HG03469 (cell line): ENCODE measurements at regions not wholly inside any gene's neighbourhood (a gene's known extent, or its start where the extent isn't known, plus 50 kb on each side); places are given as distances from the start of the nearest gene placed in this dataset.
"Not testable (repeated sequence)": the region's sequence is repeated elsewhere in the genome, so short reads cannot be mapped to it uniquely, and the experiment has no call there.

Experiments used
- ATAC-seq: cut with Tn5 transposase; IDR thresholded peaks from one replicate; pipeline ENCODE4 v1.9.1; 2021; ENCODE audit warnings: mild to moderate bottlenecking, moderate library complexity, moderate number of reproducible peaks; ENCODE audit not compliant: unreplicated experiment

DNA sequence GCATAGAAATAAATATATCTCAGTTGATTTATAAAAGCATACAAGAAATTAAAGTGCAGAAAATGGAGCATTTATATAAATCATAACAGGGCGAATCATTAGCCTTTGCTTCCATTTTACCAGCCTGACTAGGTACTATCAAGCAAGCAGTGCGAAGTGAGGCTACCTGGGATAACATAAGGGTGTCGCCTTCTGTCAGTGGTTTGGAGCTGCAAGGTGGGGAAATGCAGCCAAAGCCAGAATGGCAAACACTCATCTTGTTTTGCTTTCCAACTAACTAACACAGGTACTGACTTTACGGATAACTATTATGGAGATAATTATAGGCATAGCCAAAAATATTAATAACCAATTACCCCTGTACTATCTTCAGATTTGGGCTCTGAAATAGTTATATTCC lies 1459.8 kb downstream of the RAPGEF2 start:
- no peak for ATAC-seq

DNA sequence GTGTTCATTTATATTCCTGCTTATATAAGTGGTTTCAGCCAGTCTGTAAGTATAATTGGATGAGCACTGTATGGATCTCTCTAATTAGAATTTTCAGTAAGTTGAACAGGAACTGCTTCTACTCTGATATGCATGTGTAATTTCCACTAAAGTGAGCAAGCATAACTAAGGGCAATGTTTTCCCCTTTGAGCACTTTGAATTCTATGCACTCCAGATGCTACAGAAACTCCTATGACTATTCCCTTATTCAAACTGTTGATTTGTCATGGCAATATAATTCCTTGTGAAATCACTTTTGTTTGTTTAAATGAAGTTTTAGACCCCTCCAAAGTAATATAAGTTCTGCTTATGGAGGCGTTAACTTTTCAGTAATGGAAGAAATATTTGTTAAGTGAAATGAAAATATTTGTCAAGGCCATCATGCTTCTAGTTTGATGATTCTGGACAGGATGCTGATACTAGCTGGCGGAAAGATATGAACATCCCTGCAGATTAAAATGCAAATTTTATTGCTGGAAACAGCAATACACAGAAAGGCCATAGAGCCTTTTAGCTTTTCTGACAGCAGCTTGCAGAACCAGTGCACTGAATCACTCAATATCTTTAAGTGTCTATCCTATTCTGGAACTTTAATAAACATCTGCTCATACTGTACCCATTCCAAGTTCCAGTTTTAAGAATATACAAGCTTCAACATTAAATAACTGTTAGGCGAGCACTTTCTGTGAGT lies 1460.8 kb downstream of the RAPGEF2 start:
- ATAC-seq: no peak

DNA sequence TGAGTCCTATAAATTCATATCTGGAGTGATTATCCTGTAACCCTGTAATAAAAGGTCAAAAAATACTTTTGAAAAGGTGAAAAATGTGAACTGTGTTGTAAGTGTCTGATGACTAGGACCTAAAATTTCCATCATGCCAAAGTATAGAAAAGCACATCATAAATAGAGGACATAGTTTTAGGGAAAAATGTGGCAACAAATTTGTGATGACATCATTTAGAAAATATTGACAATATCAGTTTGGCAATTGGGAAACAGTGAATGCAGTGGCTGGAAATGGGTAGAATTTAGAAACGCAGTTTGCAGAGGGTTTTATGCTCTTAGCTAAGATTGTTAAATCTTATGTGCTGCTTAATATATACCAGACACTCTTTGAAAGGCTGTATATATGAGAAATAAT lies 1464.8 kb downstream of the RAPGEF2 start:
- no peak for ATAC-seq

DNA sequence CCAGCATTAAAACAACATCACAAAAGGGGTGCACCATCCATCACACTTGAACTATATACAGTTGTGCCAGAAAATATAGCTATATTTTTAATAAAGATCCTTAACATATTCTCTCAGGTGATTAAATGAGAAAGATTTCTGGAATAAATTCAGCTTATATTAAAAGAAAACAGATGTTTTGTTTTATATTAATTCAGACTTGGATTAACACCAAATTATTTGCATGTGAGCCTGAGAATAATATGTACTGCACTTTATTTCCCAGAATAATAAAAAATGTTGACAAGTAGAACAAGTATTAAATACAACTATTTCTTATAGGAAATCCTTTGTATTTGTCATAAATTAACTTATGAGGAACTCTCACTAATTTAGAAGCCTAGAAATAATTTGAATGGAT lies 1467.4 kb downstream of the RAPGEF2 start:
- no peak for ATAC-seq

DNA sequence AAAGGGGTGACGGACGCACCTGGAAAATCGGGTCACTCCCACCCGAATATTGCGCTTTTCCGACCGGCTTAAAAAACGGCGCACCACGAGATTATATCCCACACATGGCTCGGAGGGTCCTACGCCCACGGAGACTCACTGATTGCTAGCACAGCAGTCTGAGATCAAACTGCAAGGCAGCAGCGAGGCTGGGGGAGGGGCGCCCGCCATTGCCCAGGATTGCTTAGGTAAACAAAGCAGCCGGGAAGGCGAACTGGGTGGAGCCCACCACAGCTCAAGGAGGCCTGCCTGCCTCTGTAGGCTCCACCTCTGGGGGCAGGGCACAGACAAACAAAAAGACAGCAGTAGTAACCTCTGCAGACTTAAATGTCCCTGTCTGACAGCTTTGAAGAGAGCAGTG lies 1471.4 kb downstream of the RAPGEF2 start:
- ATAC-seq: not testable (repeated sequence)

DNA sequence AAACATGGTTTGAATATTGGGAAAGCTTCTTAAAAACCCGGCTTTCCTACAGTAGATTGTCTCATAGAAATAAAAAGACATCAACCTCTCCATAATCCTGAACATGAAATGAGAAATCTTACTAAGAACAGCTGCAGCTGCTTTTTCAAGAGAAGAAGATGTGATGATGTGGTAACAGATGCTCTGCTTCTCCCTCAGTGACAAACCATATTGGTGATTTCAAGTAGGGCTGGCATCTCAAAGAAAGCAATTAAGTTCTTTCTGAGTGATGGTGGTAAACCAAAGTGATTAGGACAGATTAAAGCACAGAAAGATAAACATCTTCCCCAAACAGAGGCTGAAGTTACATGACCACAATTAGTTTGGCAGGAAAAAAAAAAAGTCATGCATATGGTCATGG lies 1477.7 kb downstream of the RAPGEF2 start:
- no peak for ATAC-seq

DNA sequence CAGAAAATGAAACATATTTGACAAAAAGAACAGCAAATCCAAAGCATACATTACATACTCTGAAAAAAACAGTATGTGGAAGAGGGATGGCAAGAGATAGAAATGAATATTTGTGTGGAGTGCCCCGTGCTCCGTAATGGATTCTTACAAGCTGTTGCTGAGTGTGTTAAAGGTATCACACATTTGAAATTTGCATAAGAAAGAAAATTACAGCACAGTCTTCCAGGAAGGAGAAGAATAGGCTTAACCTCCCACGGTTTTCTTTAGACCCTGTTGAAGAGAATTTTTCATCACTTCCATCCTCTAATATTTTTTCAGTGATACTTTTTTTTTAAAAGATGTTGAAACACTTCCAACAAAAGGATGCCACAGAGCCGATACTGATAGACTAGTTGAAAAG lies 1489.4 kb downstream of the RAPGEF2 start:
- no peak for ATAC-seq

DNA sequence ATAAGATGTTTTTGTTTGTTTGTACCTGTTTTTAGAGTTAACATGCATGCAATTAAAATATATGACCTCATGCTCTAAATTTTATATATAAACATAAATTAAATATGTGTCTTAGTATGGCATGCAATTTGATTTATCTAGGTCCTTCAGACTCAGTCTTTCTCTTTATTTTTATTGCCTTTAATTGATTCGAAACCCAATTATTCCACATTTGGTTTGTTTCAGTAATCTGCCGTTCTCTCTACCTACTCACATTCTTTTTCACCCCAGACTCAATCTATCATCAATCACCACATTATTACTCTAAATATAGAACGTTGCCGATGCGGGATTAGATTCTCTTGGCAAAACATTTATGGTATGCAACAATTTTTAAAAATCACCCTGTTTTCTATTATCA lies 1492.8 kb downstream of the RAPGEF2 start:
- no peak for ATAC-seq

DNA sequence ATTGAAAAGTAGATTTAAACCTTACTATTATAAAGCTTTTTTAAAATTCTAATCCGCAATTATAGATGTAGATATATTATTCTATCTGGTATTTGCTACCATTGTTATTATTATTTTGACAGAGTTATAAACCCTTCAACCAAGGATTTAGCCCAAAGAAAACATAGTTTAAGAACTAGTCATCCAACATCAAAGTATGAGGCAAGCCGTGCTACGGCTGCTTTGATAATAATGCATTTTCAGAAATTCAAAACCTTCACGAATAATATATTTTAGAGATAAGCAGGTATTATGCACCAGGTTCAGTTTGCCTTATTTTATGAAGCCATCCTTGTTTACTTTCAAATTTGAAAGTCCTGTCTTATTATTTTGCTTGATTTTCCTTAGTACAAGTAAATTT lies 1501.7 kb downstream of the RAPGEF2 start:
- no peak for ATAC-seq

DNA sequence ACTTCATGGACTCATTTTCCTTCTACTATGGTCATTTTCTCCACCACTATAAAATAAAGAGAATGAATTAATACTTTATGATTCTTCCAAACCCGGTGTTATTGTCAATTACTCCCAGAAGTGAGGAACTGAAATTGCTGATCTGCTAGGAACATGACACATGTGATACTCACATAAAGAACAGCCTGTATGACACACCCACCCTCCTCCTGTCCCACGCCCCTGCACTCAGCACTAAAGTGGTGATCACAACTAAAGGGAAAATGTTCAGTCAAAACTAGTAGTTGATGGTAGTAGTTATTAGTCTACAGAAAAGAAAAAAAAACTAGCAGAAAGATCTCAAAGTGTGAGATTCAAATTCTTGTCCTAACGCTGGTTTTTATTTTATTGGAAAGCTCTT lies 1508.3 kb downstream of the RAPGEF2 start:
- ATAC-seq: no peak

DNA sequence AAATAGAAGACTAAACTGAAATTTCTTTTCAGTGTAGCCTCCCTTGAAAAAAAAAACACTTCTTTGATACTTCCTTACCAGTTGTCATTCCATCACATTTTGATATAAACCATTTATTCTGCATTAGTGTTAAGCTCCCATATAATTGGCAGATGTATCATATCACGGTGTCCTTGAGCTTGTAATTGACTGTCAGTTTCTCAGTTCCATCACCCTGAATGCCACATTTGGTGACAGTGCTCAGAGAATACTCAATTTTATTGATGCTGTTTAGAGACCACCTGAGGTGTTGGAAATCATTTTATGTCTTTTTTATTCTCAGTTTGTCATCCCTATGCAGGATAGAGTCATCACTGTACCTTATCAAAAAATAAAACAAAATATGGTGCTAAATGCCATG lies 1528.2 kb downstream of the RAPGEF2 start:
- no peak for ATAC-seq

DNA sequence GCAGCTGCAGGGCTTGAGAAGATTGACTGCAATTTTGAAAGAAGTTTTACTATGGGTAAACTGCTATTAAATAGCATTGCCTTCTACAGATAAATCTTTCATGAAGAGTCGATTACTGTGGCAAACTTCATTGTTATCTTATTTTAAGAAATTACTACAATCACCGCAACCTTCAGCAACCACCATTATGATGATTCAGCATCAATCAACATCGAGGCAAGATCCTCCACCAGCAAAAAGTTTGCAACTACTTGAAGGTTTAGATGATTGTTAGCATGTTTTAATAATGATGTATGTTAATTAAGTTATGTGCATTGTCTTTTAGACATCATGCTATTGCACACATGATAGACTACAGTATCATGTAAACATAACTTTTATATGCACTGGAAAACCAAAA lies 1511.0 kb downstream of the FSTL5 start:
- ATAC-seq: no peak

DNA sequence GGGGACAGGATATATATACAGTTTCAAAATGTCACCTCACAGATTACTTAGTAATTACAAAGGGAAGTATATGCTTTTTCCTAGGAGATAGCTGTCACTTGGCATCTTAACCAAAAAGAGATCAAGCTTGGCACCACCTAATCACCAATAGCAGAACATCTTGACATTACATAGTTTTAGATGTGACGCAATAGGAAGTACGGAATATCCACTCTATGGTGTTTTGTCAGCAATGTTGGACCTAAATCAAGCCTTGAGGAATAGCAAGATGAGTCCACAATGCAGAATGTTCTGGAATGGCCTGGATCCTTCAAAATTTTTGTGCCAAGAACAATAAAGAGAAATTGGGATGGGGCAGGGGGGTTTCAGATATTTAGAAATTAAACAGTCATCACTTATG lies 1488.2 kb downstream of the FSTL5 start:
- ATAC-seq: no peak

DNA sequence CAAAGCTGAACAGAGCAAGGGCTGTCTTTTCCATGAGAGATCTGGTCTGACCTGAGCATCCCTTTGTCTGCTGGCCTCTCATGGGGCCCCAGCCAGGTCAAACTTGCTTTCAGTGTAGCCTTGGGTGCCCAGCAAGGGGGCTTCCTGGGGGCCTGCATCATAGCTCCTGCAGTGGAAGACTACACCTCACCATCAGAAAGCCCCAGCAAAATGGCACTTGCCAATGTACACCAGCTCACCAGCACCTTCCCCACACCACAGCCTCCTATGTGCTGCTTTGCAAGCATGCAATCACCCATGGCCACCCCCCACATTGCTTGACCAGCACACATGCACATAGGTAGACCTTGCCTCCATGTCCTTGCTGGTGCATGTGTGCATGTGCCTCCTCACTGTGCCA lies 1478.1 kb downstream of the FSTL5 start:
- no peak for ATAC-seq

DNA sequence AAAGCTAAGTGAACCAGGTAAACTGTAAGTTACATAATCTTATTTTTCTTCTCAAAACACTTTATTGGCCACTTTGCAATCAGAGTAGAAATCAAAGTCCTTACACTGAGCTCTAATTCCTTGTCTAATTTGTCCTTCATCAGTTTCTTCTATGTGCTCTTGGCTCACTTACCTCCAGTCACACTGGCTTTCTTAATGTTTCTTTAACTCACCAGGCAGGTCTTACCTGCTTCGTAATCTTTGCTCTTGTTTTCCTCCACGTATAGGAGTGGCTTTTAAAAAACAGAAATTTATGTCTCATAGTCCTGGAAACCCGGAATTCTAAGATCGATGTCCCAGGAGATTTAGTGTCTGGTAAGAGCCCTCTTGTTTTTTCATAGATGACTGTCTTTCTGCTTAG lies 1462.1 kb downstream of the FSTL5 start:
- ATAC-seq: no peak

DNA sequence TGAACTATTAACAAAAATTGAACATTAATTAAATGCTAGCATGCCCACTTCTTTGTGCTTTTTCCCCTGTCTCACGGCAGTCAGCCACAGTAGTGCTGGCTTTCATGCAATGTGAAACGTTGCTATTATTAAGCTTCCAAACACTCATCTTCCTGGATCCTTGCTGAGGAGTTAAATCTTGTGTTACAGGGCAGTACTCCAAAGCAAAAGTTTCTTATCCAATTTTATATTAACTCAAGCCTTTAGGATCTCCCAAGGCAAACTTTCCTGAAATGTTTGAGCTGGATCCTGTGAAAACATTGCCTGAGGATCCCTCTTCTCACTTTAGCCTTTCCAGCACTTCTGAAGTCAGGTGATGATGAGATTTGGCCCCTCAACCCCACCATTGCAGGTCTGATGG lies 1454.8 kb downstream of the FSTL5 start:
- no peak for ATAC-seq

DNA sequence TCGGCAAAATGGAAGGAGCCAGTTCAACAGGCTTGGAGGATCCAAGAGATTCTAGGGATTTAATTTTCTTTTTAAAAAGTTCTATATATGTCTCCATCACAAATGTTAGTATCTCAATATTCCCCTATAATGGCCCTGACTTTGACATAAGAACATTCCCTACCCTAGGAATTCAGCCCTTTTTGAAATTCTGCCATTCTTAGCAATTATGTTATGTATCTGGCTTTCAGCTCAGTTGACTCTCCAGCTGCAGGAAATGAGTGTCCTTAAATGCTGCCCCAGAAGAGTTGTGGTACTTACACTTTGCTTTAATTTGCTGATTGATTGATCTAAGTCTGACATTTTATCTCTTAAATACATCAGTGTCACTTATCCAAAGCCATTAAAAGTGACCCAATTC lies 1454.3 kb downstream of the FSTL5 start:
- ATAC-seq: no peak

DNA sequence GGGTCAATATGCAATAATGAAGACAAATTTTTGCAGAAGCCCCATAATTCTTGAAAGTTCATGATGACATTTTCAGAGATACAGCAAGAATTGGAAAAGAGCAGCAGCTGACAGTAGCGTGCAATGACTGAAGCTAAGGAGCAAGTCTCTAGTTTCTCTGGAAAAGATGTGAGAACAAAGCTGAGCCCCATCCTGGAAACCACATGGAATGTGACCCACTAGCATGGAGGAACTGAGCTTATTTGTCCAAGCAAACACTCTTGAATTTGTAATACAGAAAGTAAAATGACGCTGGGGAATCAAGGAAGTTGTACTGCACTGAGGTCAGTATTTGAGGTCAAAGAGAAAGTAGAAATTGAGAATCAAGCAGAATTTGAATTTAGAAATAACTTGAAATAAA lies 1447.2 kb downstream of the FSTL5 start:
- no peak for ATAC-seq

DNA sequence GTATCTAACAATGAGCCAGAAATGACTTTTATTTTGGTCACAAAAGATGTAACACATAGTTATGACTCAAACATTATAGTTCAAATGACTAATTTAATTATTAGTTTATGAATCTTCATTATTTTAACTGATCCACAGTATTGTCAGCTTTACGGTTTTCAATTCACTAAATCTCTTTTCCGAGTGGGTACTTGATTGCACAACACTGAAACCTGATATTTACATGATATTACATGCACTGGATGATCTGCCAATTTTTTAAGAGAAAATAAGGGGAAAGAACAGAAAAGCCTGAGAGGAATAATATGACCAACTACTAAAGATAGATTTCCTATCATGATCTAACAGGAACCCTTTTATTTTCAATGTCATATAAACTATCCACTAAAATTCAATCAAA lies 1446.0 kb downstream of the FSTL5 start:
- ATAC-seq: no peak

DNA sequence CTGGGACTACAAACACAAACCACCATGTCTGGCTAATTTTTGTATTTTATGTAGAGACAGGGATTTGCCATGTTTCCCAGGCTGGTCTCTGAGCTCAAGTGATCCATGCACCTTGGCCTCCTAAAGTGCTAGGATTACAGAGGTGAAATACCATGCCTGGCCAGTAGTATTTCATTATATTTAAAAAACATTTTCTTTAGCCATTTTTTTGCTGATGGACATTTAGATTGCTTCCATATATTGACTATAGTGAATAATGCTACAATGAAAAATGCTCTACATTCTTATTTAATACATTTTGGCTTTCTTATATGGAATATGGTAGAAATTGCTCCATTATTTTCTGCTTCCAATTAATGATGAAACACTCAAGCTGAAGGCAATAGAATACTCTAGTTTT lies 1439.7 kb downstream of the FSTL5 start:
- no peak for ATAC-seq

DNA sequence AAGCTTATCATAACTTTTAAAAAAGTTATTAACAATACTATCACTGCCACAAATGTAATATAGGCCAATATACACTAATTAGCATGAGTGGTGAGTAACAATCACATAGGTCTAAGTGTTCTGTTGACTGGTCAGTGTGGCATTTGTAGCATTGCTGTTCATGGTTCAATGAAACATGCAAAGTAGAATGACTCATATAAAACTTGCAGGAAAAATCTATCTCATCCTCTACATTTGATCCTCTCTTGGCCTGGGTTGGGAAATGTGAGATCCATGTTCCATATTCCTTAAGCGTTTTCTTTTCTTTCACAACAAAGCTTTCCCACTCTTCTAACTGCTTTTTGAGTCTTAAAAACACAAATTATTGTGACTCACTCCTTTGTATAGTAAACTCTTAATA lies 1418.7 kb downstream of the FSTL5 start:
- no peak for ATAC-seq

DNA sequence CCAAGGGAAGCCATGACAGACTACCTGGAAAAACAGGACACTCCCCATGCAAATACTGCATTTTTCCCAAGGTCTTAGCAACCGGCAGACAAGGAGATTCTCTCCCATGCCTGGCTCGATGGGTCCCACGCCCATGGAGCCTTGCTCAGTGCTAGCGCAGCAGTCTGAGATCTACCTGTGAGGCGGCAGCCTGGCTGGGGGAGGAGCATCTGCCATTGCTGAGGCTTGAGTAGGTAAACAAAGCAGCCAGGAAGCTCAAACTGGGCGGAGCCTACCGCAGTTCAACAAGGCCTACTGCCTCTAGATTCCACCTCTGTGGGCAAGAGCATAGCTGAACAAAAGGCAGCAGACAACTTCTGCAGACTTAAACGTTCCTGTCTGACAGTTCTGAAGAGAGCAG lies 1417.2 kb downstream of the FSTL5 start:
- not testable (repeated sequence) for ATAC-seq

DNA sequence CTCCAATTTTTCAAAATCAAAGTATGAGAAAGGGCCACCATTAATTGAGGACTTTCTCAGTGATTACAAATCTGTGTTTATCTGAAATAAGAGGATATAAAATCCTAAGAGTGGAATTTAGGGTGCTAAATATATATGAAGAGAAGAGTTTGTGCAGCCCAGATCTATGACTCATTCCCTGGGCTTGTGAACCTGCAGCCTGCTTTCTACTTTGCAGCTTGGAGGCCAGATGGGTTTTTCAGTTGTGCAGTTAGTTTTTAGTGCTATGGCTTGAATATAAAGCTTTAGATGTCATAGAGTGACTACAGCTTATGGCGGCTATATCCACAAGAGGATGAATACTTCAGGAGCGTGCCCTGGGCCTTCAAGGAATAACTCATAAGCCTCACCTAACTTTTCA lies 1391.1 kb downstream of the FSTL5 start:
- no peak for ATAC-seq
